ENCODE measurements at regions not wholly inside any gene's neighbourhood (a gene's known extent, or its start where the extent isn't known, plus 50 kb on each side); places are given as distances from the start of the nearest gene placed in this dataset.

DNA sequence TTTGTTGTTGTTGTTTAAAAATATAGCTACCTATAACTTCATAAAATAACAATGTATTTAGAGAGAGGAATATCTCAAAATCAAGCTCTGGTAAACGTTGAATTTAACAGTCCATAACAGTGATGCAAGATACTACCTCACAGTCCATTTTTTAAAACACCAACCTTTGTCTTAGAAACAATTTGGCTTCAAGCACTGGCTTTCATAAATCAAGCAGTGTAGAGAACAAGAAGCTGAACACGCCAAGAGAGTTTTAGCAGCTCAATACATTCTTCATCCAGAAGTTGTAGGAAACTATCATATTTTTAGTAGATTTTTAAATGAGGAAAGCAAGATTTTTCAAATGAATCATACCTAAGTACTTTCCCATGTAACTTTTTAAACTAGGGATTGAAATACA, 334.3 kb upstream of the ADAMTS5 start:
- no peak for TF ChIP-seq ZFX (IDR thresholded peaks at IDR 0.05)
- TF ChIP-seq, protein P1, sequence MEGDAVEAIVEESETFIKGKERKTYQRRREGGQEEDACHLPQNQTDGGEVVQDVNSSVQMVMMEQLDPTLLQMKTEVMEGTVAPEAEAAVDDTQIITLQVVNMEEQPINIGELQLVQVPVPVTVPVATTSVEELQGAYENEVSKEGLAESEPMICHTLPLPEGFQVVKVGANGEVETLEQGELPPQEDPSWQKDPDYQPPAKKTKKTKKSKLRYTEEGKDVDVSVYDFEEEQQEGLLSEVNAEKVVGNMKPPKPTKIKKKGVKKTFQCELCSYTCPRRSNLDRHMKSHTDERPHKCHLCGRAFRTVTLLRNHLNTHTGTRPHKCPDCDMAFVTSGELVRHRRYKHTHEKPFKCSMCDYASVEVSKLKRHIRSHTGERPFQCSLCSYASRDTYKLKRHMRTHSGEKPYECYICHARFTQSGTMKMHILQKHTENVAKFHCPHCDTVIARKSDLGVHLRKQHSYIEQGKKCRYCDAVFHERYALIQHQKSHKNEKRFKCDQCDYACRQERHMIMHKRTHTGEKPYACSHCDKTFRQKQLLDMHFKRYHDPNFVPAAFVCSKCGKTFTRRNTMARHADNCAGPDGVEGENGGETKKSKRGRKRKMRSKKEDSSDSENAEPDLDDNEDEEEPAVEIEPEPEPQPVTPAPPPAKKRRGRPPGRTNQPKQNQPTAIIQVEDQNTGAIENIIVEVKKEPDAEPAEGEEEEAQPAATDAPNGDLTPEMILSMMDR (conservative IDR thresholded peaks at IDR 0.05): no peak
- no peak overlapping the region for H3K27ac ChIP-seq

DNA sequence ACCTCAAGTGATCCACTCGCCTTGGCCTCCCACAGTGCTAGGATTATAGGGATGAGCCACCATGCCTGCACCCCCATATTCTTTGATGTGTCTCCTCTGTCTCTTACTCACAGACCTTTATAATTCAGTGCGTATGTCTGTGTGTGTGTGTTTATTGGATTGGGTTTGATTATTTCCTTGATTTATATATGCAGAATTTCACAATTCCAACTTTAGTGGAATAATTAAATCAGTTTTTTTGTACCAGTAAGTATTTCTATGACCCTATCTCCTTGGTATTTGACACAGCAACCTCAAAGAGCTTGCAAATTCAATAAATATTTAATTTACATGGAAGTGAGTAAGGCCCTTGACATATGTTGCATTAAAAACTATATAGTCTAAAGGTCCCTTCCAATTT, 333.9 kb upstream of the ADAMTS5 start:
- no peak overlapping the region for H3K27ac ChIP-seq
- no peak for TF ChIP-seq ZFX (IDR thresholded peaks at IDR 0.05)
- TF ChIP-seq, protein P1 (conservative IDR thresholded peaks at IDR 0.05): no peak

DNA sequence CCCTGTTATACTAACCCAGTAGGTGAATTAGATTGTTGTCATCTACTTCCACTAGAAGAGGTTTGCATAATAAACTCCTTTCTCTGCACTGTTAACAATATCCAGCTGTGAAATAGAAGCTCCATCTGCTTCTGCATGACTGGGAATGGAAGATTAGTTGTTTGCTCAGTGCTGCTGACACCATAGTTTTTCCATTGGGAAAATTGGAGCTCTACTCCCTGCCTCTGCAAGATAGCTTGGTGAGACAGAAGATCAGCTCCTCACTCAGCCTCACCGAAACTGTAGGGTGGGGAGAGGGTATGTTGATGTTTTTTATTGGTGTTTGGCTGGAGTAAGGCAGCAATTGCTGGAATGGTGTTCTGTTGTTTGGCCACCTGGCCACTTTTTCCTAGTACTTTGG, 331.6 kb upstream of the ADAMTS5 start:
- no peak overlapping the region for H3K27ac ChIP-seq
- no peak for TF ChIP-seq ZFX (IDR thresholded peaks at IDR 0.05)
- TF ChIP-seq, protein P1 (conservative IDR thresholded peaks at IDR 0.05): no peak

DNA sequence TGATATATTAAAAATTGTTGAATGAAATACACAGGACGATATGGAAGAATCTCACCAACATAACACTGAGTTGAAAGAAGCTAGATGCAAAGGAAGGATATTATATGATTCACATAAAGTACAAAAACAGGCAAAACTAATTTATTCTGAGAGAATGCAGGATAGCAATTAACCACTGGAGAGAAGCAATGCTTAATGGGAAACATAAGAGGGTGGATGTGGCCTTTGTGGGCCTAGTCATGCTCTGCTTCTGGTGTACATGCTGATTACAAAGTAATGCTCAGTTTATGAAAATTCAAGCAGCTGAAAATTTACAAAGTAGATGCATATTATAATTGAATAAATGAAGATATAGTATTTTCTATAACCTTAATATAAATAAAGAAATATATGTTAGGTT, 326.4 kb upstream of the ADAMTS5 start:
- no peak overlapping the region for H3K27ac ChIP-seq
- TF ChIP-seq, protein P1 (conservative IDR thresholded peaks at IDR 0.05): no peak
- TF ChIP-seq ZFX (IDR thresholded peaks at IDR 0.05): no peak

DNA sequence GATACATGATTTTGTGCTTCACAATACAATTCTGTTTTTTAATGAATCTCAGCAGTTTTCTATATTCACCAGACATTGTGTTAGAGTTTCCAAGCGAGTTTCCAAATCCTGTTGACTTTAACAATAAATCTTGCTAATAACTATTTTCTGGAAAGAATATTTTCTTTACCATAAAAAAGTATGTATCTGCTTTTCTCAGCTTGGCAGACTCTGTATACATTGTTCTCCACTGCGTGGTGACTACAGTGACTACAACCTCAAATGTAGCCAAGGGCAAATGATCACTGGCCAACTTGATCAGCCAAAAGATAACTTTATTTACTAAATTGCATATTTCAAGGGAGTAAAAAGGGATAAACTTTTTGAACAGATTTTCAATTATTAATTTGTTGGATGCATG, 325.9 kb upstream of the ADAMTS5 start:
- TF ChIP-seq ZFX (IDR thresholded peaks at IDR 0.05): no peak
- TF ChIP-seq, protein P1 (conservative IDR thresholded peaks at IDR 0.05): no peak
- H3K27ac ChIP-seq: no peak overlapping the region

DNA sequence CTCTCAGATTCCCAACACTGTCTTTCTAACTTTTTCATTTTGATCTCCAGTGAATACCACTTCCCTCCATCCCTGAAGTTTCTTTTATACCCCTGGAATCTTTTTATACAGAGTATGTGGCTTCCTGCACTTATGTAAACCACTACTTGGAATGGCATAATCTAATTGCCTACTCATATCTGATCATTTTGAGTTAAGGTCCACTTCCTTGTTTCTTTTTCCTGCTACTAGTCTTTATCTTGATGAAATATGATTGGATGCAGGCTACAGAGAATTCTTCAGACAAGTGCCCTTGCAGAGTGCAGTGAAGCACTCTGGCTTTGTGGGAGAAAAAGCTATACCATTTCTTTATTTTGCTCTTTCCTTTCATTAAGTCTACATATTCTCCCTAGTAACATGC, 325.3 kb upstream of the ADAMTS5 start:
- no peak overlapping the region for H3K27ac ChIP-seq
- TF ChIP-seq, protein P1 (conservative IDR thresholded peaks at IDR 0.05): no peak
- no peak for TF ChIP-seq ZFX (IDR thresholded peaks at IDR 0.05)

DNA sequence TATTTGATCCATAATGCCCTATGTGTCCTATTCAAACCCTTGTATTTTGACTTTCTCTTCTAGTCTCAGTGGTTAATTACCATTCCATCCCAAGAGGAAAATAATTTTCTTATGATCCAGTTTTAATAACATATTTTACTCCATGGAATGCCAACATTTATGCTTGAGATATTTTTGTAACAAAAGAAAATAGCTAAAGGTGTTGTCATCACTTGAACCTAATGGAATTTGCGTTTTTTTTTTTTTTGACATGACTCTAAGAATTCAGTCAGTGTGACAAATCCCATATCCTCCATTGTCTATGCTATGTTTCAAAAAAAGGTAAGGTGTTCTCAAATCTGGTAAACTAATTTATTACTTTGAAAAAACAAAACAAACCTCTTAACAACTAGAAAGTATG, 324.1 kb upstream of the ADAMTS5 start:
- H3K27ac ChIP-seq: no peak overlapping the region

More for the DNA sequence above, 324.1 kb upstream of the ADAMTS5 start:
- TF ChIP-seq, protein P1 (conservative IDR thresholded peaks at IDR 0.05): no peak
- TF ChIP-seq ZFX (IDR thresholded peaks at IDR 0.05): no peak
